ENCODE measurements at regions not wholly inside any gene's neighbourhood (a gene's known extent, or its start where the extent isn't known, plus 50 kb on each side); places are given as distances from the start of the nearest gene placed in this dataset.

GRCh38 chr12:70044167-70044566, 199.1 kb upstream of the CNOT2 start:
- DNase-seq (ENCODE audit: low spot score) (no peak), ATAC-seq (ENCODE audit: insufficient number of reproducible peaks, low FRiP score, low read depth) (no peak)
- Histone ChIP-seq H3K4me3 (no peak overlapping the region), H3K27me3 (replicated peaks; ENCODE audit: insufficient read depth) (no peaks in the 10 kb centered on the region), H3K9me3 (no peaks in the 10 kb centered on the region), H3K4me1 (ENCODE audit: control insufficient read depth in 1 of 2, low read depth in 2 of 2) (peaks cover 3 to 41% of the 10 kb centered on the region in 2 donors), H3K27ac (no peak overlapping the region), H3K36me3 (no peaks in the 10 kb centered on the region)
- TF ChIP-seq CTCF (IDR thresholded peaks at IDR 0.05): no peak

DNA sequence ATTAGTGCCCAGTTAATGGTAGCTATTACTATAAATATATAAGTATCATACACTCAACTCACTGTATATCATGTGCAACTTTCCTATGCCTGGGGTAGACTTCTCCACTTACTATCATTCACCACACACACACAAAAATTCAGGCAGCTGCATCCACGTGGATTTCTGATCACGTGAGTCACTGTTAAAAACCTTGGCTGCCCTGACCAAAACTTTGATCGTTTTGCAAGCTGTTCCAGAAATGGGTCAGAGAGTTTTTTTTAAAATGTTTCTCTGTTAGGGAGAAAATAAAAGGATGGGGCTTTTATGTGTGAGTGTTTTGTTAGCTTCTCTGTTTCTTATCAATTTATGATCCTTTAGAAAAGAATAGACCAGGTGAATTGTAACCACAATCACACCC, 198.2 kb upstream of the CNOT2 start:
- peaks cover 3 to 33% of the 10 kb centered on the region in 2 donors for H3K4me1 ChIP-seq (ENCODE audit: control insufficient read depth in 1 of 2, low read depth in 2 of 2)
- H3K9me3 ChIP-seq: no peaks in the 10 kb centered on the region
- no peak overlapping the region for H3K4me3 ChIP-seq
- no peaks in the 10 kb centered on the region for H3K27me3 ChIP-seq (replicated peaks; ENCODE audit: insufficient read depth)
- H3K27ac ChIP-seq: no peak overlapping the region
- no peak for DNase-seq (ENCODE audit: low spot score)
- no peak for ATAC-seq (ENCODE audit: insufficient number of reproducible peaks, low FRiP score, low read depth)
- H3K36me3 ChIP-seq: no peaks in the 10 kb centered on the region
- TF ChIP-seq CTCF (IDR thresholded peaks at IDR 0.05): no peak

- H3K4me1 ChIP-seq (ENCODE audit: control insufficient read depth in 1 of 2, low read depth in 2 of 2): peaks cover 3 to 30% of the 10 kb centered on the region in 2 donors
- no peaks in the 10 kb centered on the region for H3K27me3 ChIP-seq (replicated peaks; ENCODE audit: insufficient read depth)
- no peaks in the 10 kb centered on the region for H3K36me3 ChIP-seq
- DNase-seq (ENCODE audit: low spot score): no peak
- no peak for TF ChIP-seq CTCF (IDR thresholded peaks at IDR 0.05)
- no peak overlapping the region for H3K4me3 ChIP-seq
- no peak overlapping the region for H3K27ac ChIP-seq
- ATAC-seq (ENCODE audit: insufficient number of reproducible peaks, low FRiP score, low read depth): no peak
- H3K9me3 ChIP-seq: no peaks in the 10 kb centered on the region
Measured at GRCh38 chr12:70045514-70045913, 197.7 kb upstream of the CNOT2 start.

DNA sequence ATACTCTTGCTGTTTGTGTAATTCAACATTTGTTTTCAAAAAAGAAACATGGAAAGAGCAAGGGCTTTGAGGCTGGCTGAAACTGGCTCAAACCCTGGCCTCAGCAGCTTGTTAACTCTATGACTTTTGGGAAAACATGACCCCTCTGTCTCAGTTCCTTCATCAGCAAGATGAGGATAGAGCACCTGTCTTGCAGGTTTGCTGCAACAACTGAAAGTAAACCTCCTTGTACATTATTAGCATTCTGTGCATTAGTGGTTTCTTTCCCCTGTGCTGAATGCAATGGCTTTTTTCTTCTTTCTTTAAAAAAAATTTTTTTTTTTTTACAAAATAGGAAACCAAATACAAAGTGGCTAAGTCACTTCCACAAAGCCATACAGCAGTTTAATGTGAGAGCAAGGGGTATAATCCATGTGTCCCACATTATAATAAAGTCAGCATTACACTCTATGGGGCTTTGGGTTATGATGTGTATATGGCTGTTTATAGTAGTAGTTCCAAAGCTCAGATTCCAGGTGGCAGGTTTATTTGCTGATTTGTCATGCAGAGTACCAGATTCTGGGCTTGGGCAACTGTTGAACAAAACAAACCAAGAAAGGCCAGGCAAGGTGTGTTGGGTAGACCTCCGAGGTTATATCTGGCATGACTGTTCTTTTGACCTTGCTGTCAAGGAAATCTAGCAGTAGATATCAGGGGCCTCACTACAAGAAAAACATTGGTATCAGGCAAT, 194.5 kb upstream of the CNOT2 start:
- Histone ChIP-seq H3K27me3 (replicated peaks; ENCODE audit: insufficient read depth) (no peaks in the 10 kb centered on the region), H3K27ac (no peak overlapping the region), H3K4me3 (no peak overlapping the region), H3K9me3 (no peaks in the 10 kb centered on the region), H3K36me3 (no peaks in the 10 kb centered on the region), H3K4me1 (ENCODE audit: control insufficient read depth in 1 of 2, low read depth in 2 of 2) (peaks cover 3 to 15% of the 10 kb centered on the region in 2 donors)
- TF ChIP-seq CTCF (IDR thresholded peaks at IDR 0.05): no peak
- ATAC-seq (ENCODE audit: insufficient number of reproducible peaks, low FRiP score, low read depth) (no peak), DNase-seq (ENCODE audit: low spot score) (no peak)

DNA sequence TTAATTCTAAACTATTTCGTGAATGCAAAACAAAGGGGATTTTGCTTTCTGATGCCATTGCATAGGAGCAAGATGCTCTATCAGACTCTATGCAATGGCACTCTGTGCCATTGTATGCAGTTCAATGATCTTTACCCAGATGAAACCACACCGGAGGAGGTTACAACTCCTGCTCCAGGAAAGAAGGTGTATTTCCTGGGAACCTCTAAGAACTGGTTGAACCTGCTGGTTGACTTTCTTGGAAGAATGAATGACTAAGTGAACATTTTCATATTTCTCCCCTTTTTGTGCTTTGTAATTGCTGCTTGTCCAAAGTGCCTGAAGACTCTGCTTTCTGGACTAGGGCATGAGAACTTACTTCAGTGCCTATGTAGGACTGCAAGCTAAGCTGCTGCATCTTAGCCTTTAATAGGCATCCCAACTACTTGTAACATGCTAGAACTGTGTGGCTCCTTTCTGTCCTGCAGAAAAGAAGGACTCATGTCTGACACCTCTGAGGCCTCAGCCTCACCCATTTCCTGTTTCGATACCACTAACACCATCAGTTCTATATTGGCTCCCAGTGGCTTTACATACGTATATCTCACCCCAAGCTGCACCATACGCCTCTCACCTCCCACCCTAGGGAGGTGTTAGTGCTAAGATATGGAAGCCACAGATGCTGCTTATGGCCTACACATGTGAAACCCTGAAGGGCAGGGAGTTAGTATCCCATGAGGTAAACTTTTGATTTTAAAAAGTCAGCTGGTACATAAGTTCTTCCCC, 193.5 kb upstream of the CNOT2 start:
- DNase-seq (ENCODE audit: low spot score): no peak
- Histone ChIP-seq H3K9me3 (no peaks in the 10 kb centered on the region), H3K4me1 (ENCODE audit: control insufficient read depth in 1 of 2, low read depth in 2 of 2) (peaks cover 3 to 8% of the 10 kb centered on the region in 2 donors), H3K27ac (no peak overlapping the region), H3K27me3 (replicated peaks; ENCODE audit: insufficient read depth) (no peaks in the 10 kb centered on the region), H3K4me3 (no peak overlapping the region), H3K36me3 (no peaks in the 10 kb centered on the region)
- TF ChIP-seq CTCF (IDR thresholded peaks at IDR 0.05): no peak
- no peak for ATAC-seq (ENCODE audit: insufficient number of reproducible peaks, low FRiP score, low read depth)

All from thoracic aorta (tissue), 2 donors.